ENCODE measurements at regions not wholly inside any gene's neighbourhood (a gene's known extent, or its start where the extent isn't known, plus 50 kb on each side); places are given as distances from the start of the nearest gene placed in this dataset.
"Not testable (repeated sequence)": the region's sequence is repeated elsewhere in the genome, so short reads cannot be mapped to it uniquely, and the experiment has no call there.

GRCh38 chr14:105855893-105856675, 329.7 kb downstream of the TMEM121 start:
- peak; percentile 85 for DNase-seq (ENCODE audit: low spot score)
- Mint-ChIP-seq H3K4me3 (ENCODE audit: unreplicated experiment) (no peak overlapping the region), H3K27ac (ENCODE audit: unreplicated experiment) (no peak overlapping the region), H3K36me3 (ENCODE audit: low read depth) (peaks cover 4% of the 10 kb centered on the region), H3K4me1 (ENCODE audit: low read depth) (no peaks in the 10 kb centered on the region), H3K27me3 (ENCODE audit: low read depth) (no peaks in the 10 kb centered on the region), H3K9me3 (ENCODE audit: low read depth) (peaks cover 26% of the 10 kb centered on the region)
- TF ChIP-seq CTCF (IDR thresholded peaks at IDR 0.05), result no peak

- Mint-ChIP-seq H3K4me1 (ENCODE audit: low read depth) (no peaks in the 10 kb centered on the region), H3K4me3 (ENCODE audit: unreplicated experiment) (no peak overlapping the region), H3K36me3 (ENCODE audit: low read depth) (peaks cover 4% of the 10 kb centered on the region), H3K27ac (ENCODE audit: unreplicated experiment) (no peak overlapping the region), H3K27me3 (ENCODE audit: low read depth) (no peaks in the 10 kb centered on the region), H3K9me3 (ENCODE audit: low read depth) (peaks cover 29% of the 10 kb centered on the region)
- no peak for TF ChIP-seq CTCF (IDR thresholded peaks at IDR 0.05)
- no peak for DNase-seq (ENCODE audit: low spot score)
These were observed 330.4 kb downstream of the TMEM121 start for GRCh38 chr14:105856676-105857219.

- Mint-ChIP-seq H3K36me3 (ENCODE audit: low read depth) (peaks cover 4% of the 10 kb centered on the region), H3K9me3 (ENCODE audit: low read depth) (peaks cover 32% of the 10 kb centered on the region), H3K4me3 (ENCODE audit: unreplicated experiment) (no peak overlapping the region), H3K4me1 (ENCODE audit: low read depth) (no peaks in the 10 kb centered on the region), H3K27ac (ENCODE audit: unreplicated experiment) (no peak overlapping the region), H3K27me3 (ENCODE audit: low read depth) (no peaks in the 10 kb centered on the region)
- DNase-seq (ENCODE audit: low spot score), result peak; percentile 41
- no peak for TF ChIP-seq CTCF (IDR thresholded peaks at IDR 0.05)
These were observed 330.9 kb downstream of the TMEM121 start for GRCh38 chr14:105857220-105857825.

GRCh38 chr14:105857826-105858675, 331.7 kb downstream of the TMEM121 start:
- H3K4me1 Mint-ChIP-seq (ENCODE audit: low read depth), result no peaks in the 10 kb centered on the region
- peaks cover 7% of the 10 kb centered on the region for H3K36me3 Mint-ChIP-seq (ENCODE audit: low read depth)
- H3K27ac Mint-ChIP-seq (ENCODE audit: unreplicated experiment), result no peak overlapping the region
- TF ChIP-seq CTCF (IDR thresholded peaks at IDR 0.05), result no peak
- H3K9me3 Mint-ChIP-seq (ENCODE audit: low read depth), result peaks cover 38% of the 10 kb centered on the region
- peak; percentile 59 for DNase-seq (ENCODE audit: low spot score)
- H3K27me3 Mint-ChIP-seq (ENCODE audit: low read depth), result no peaks in the 10 kb centered on the region
- H3K4me3 Mint-ChIP-seq (ENCODE audit: unreplicated experiment), result no peak overlapping the region

- Mint-ChIP-seq H3K4me1 (ENCODE audit: low read depth) (no peaks in the 10 kb centered on the region), H3K27me3 (ENCODE audit: low read depth) (no peaks in the 10 kb centered on the region), H3K4me3 (ENCODE audit: unreplicated experiment) (no peak overlapping the region), H3K36me3 (ENCODE audit: low read depth) (peaks cover 3% of the 10 kb centered on the region), H3K9me3 (ENCODE audit: low read depth) (peaks cover 36% of the 10 kb centered on the region), H3K27ac (ENCODE audit: unreplicated experiment) (no peak overlapping the region)
- DNase-seq (ENCODE audit: low spot score), result peak; percentile 69
- TF ChIP-seq CTCF (IDR thresholded peaks at IDR 0.05), result no peak
These were observed 332.3 kb downstream of the TMEM121 start for GRCh38 chr14:105858676-105859025.

- not testable (repeated sequence) for H3K36me3 Mint-ChIP-seq (ENCODE audit: low read depth); H3K27me3 Mint-ChIP-seq (ENCODE audit: low read depth); H3K4me1 Mint-ChIP-seq (ENCODE audit: low read depth); H3K27ac Mint-ChIP-seq (ENCODE audit: unreplicated experiment); H3K4me3 Mint-ChIP-seq (ENCODE audit: unreplicated experiment)
- DNase-seq (ENCODE audit: low spot score), result peak; percentile 69
- H3K9me3 Mint-ChIP-seq (ENCODE audit: low read depth), result peaks cover 34% of the 10 kb centered on the region
These were observed 332.8 kb downstream of the TMEM121 start for GRCh38 chr14:105859073-105859716.

Measured in chondrocyte (in vitro differentiated cells).